AG08396 (cell line): ENCODE measurements at regions not wholly inside any gene's neighbourhood (a gene's known extent, or its start where the extent isn't known, plus 50 kb on each side); places are given as distances from the start of the nearest gene placed in this dataset.
"Not testable (repeated sequence)": the region's sequence is repeated elsewhere in the genome, so short reads cannot be mapped to it uniquely, and the experiment has no call there.

Experiments used
- DNase-seq: peaks from one replicate; pipeline ENCODE4 v3.0.0; 2012; ENCODE audit warnings: low spot score, mixed read lengths

- no peak for DNase-seq
Measured at GRCh38 chr13:85212692-85213091, 586.5 kb downstream of the SLITRK6 start.

GRCh38 chr13:85204668-85205344 is 594.4 kb downstream of the SLITRK6 start:
- DNase-seq, result no peak

- DNase-seq, result no peak
Measured at GRCh38 chr13:85197431-85197830, 601.8 kb downstream of the SLITRK6 start.

GRCh38 chr13:85194482-85194881 is 604.7 kb downstream of the SLITRK6 start:
- no peak for DNase-seq

DNA sequence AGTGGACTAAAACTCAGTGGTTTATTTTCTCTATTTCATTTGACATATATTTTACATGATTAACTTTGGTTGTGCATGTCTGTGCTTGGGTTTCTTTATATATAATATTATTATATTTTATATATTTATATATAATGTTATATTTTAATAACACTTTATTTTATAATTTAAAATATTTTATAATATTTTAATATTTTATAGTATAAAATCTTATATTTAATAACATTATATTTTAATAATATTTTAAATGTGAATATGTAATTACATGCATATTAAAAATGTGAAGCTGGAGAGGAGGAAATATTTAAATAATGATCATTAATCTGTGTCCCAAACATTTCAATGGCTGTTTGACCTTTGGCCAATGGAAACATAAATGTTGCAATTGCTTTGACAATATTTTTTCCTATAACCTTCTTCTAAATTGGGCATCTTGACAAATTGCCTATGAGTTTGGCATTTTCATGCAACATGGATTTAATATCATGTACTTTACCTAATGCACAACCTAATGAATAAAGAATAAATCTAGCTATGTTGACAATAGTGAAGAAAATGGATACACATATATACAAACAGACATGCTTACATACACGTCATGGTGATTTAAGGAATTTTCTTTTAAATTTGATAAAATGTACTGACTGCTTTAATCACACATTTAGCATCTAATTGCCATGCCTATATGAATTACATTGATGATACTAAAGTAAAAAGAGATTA is 607.1 kb downstream of the SLITRK6 start:
- no peak for DNase-seq

- no peak for DNase-seq
Measured at GRCh38 chr13:85186356-85187045, 612.7 kb downstream of the SLITRK6 start.

GRCh38 chr13:85174291-85174690 is 624.9 kb downstream of the SLITRK6 start:
- no peak for DNase-seq

DNA sequence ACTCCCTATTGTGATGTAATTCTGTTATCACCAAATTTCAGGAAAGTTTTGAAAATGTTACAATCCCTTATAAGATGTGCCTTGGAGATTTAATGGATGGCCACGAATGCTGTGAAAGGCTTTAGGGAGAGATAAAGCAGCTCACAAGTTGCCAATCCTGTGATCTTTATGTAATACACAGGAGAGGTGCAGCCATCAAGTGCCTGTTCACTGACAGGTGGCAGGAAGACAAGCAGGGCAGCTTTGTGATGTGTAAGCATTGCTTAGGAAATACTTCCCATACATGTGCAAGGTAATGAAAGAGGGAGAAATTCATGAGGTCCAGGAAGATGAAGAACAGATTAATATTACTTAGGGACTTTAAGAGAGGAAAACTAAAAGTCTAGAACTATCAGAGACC is 628.8 kb downstream of the SLITRK6 start:
- no peak for DNase-seq

- DNase-seq, result no peak
Measured at GRCh38 chr13:85166891-85167290, 632.3 kb downstream of the SLITRK6 start.

DNA sequence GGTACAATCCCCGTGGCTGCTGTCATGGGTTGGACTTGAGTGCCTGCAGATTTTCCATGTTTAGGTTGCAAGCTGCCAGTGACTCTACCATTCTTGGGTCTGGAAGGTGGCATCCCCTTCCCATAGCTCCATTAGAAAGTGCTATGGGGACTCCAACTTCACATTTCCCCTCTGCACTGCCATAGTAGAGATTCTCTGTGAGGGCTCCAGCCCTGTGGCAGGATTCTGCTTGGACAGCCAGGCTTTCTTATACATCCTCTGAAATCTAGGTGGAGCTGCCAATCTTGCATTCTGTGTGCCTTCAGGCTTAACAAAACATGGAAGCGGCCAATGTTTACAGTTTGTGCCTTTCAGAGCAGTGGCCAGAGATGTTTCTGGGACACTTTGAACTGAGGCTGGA is 636.2 kb downstream of the SLITRK6 start:
- DNase-seq, result no peak

GRCh38 chr13:85148009-85148408 is 651.2 kb downstream of the SLITRK6 start:
- no peak for DNase-seq

DNA sequence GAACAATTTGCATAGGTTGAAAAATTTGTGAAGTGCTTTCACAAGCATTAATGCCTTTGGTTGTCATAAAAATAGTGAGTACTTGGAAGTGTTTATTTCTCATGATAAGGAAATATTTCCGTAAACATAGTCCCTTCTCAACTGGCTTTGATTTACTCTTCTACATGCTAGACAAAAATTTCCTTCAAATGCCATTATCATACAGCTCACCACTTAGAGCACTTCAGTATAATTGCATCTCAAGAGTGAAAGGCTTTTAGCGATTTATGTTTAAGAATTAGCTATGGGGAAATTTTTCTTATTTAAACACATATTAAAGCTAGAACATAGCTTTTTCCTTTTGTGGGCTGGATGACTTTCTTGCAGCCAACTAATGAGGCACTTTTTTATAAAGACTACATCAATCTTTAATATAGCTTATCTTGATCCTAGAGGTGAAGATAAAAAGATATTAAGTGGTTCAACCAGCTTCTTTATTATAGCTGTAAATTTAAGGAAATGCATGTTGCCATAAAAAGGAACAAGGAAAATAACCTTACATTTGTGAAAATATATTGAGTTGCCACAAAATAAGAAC is 656.8 kb downstream of the SLITRK6 start:
- no peak for DNase-seq

DNA sequence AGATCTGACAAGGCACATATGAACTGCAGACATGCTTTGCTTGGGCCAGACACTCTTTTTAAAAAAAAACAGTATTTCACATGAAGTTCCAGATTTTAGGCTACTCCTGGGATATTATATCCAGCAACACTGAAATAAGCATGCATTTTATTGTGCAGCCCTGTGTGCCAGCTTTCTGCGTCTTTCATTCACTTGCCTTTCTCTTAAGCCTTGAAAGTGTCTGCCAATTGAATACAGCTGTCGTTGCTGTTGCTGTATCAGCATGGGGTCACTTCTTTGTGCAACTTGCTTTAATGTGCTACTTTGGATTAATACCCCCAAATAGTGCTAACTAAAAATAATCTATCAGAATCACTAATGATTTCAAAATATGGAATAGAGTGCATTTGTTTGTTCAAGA is 657.8 kb downstream of the SLITRK6 start:
- DNase-seq, result no peak

DNA sequence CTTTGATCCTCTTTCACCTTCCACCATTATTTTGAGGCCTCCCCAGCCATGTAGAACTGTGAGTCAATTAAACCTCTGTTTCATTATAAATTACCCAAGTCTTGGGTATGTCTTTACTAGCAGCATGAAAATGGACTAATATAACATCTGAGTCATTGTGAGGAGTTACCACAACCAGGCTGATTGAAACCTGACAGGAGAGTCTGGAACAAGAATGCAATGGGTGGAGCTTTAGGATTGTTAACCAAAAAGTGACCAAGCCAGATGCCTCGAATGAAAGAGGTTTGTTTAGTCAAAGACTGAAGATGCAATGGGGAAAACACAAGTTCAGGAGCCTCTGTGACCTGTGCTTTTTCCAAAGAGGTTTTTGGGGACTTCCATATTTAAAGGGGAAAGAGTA is 659.0 kb downstream of the SLITRK6 start:
- no peak for DNase-seq

GRCh38 chr13:85137516-85137915 is 661.7 kb downstream of the SLITRK6 start:
- no peak for DNase-seq

DNA sequence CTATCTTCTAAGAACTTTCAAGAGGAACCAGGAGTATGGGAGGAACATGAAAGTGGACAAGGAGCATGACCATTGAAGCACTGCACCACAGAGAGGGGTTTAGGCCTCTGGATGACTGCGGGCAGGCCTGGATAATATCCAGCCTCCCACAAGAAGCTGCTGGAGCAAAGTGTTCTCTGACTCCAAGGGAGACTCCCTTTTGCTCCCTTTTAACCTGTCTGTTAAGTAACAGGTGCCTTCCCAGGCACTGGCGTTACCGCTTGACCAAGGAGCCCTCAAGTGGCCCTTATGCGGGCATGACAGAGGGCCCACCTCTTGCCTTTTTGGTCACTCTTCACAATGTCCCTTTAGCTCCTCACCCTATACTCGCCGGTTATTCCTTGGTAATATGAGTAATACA is 666.2 kb downstream of the SLITRK6 start:
- DNase-seq, result no peak

DNA sequence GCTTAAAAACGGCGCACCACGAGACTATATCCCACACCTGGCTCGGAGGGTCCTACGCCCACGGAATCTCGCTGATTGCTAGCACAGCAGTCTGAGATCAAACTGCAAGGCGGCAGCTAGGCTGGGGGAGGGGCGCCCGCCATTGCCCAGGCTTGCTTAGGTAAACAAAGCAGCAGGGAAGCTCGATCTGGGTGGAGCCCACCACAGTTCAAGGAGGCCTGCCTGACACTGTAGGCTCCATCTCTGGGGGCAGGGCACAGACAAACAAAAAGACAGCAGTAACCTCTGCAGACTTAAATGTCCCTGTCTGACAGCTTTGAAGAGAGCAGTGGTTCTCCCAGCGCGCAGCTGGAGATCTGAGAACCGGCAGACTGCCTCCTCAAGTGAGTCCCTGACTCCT is 675.7 kb downstream of the SLITRK6 start:
- DNase-seq, result not testable (repeated sequence)

- DNase-seq, result no peak
Measured at GRCh38 chr13:85108356-85108755, 690.9 kb downstream of the SLITRK6 start.

DNA sequence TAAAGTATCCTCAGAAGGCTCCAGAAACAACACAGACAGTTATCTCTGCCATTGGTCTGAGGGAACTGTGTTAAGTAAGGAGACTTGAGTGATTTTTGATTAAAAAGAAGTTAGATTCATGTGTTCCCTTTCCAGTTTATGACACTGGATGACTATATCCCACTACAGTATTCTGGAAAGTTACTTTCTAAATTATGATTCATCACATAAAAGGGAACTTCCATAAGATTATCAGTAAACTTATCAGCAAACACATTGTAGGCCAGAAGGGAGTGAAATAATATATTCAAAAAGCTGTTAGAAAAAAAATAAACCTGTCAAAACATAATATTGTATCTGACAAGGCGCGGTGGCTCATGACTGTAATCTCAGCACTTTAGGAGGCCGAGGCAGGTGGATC is 700.0 kb downstream of the SLITRK6 start:
- DNase-seq, result no peak

GRCh38 chr13:85095418-85096272 is 703.6 kb downstream of the SLITRK6 start:
- no peak for DNase-seq

DNA sequence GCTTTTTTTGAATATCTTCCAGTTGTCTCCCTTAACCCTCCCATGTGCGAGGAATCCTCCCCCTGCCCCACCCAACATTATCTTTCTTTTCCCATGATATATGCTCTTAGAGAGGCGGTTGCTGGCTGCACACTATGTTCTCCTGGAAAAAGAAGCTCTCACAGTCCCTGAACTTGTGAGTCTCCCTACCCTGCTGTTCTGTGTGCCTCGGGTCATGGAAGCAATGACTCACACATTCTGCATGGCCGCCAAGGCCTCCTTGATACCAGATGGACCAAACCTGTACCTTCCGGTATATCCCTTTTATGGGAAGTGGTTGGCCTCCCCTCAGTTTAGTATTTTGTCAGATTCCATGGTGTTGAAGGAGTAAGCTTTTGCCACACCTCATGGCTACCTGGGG is 705.4 kb downstream of the SLITRK6 start:
- DNase-seq, result no peak
